ENCODE measurements at regions not wholly inside any gene's neighbourhood (a gene's known extent, or its start where the extent isn't known, plus 50 kb on each side); places are given as distances from the start of the nearest gene placed in this dataset.
"Not testable (repeated sequence)": the region's sequence is repeated elsewhere in the genome, so short reads cannot be mapped to it uniquely, and the experiment has no call there.

- BruUV-seq (replicated peaks), result no TSS peak
- Histone ChIP-seq H2AK5ac (ENCODE audit: low read depth, low read length) (no peak overlapping the region), H3K79me1 (ENCODE audit: low read depth in 1 of 2, low read length in 2 of 2) (no peaks in the 10 kb centered on the region), H2BK15ac (ENCODE audit: low read depth, low read length) (no peak overlapping the region), H4K20me1 (ENCODE audit: insufficient read depth, low read length) (no peaks in the 10 kb centered on the region), H2BK120ac (ENCODE audit: low read depth, low read length) (no peak overlapping the region), H3K4me1 (ENCODE audit: control insufficient read depth, insufficient read depth, low read length) (peaks cover 2% of the 10 kb centered on the region; the same call in 1 of the 2 replicates), H3K18ac (ENCODE audit: low read depth, low read length) (no peak overlapping the region), H3K4me2 (ENCODE audit: low read depth, low read length) (no peak overlapping the region), H2AK9ac (replicated peaks; ENCODE audit: low read depth, low read length, poor library complexity) (no peak overlapping the region), H2BK5ac (ENCODE audit: low read depth, low read length, poor library complexity, severe bottlenecking) (no peak overlapping the region), H2BK20ac (ENCODE audit: low read depth, low read length) (no peak overlapping the region), H3K9me1 (ENCODE audit: insufficient read depth, low read length) (no peaks in the 10 kb centered on the region), H4K5ac (ENCODE audit: low read depth, low read length) (no peak overlapping the region), H4K8ac (ENCODE audit: low read depth in 2 of 2, low read length in 2 of 2) (no peak overlapping the region), H2AFZ (replicated peaks; ENCODE audit: low read length, poor library complexity) (no peak overlapping the region), H3K27ac (ENCODE audit: insufficient read depth, low read length) (no peak overlapping the region), H3K9me3 (ENCODE audit: control insufficient read depth, insufficient read depth, low read length) (peaks cover 3% of the 10 kb centered on the region; the same call in 1 of the 2 replicates), H3K4ac (ENCODE audit: low read depth, low read length) (no peak overlapping the region), H3K4me3 (ENCODE audit: insufficient read depth, low read depth, low read length) (no peak overlapping the region), H3K56ac (ENCODE audit: extremely low read depth, insufficient read depth, low read length) (no peak overlapping the region), H3K27me3 (ENCODE audit: control insufficient read depth, insufficient read depth, low read length) (peaks cover 7% of the 10 kb centered on the region; the same call in 1 of the 2 replicates), H3K9ac (ENCODE audit: low read depth, low read length) (no peak overlapping the region), H3K36me3 (ENCODE audit: control insufficient read depth, insufficient read depth, low read length) (no peaks in the 10 kb centered on the region), H3K14ac (replicated peaks; ENCODE audit: low read depth, low read length) (no peak overlapping the region), H4K91ac (ENCODE audit: insufficient read depth, low read depth, low read length) (no peak overlapping the region), H3K23ac (ENCODE audit: low read depth, low read length) (no peak overlapping the region)
- DNase-seq (no peak), ATAC-seq (ENCODE audit: low read depth) (no peak)
- WGBS, 2 experiments (ENCODE audit: extremely low coverage in 2 of 2, insufficient read length in 1 of 2), result no CpG with 5 or more reads among the region's 11 CpGs
- TF ChIP-seq BHLHE40 (IDR thresholded peaks at IDR 0.05; ENCODE audit: low read depth, low read length), result no peak
- dilution Hi-C loops (cut with HindIII; ENCODE audit: low sequenced_read_pairs, unreplicated experiment), result no loop called here
- ChIA-PET POLR2A (ENCODE audit: unreplicated experiment) (no interaction called here), CTCF (no interaction called here)
- in situ Hi-C loops (cut with MboI; ENCODE audit: low sequenced_read_pairs), result no loop called here
- intact Hi-C loops (cut with micrococcal nuclease), result no loop called here
These were observed 54.5 kb upstream of the RASD2 start for GRCh38 chr22:35486116-35486631.

GRCh38 chr22:35487623-35488022, 53.0 kb upstream of the RASD2 start:
- H2AK5ac ChIP-seq (ENCODE audit: low read depth, low read length); H2AK9ac ChIP-seq (replicated peaks; ENCODE audit: low read depth, low read length, poor library complexity); H2BK120ac ChIP-seq (ENCODE audit: low read depth, low read length); H3K27ac ChIP-seq (ENCODE audit: insufficient read depth, low read length); H2BK5ac ChIP-seq (ENCODE audit: low read depth, low read length, poor library complexity, severe bottlenecking); H3K4me2 ChIP-seq (ENCODE audit: low read depth, low read length); H3K4ac ChIP-seq (ENCODE audit: low read depth, low read length); H4K91ac ChIP-seq (ENCODE audit: insufficient read depth, low read depth, low read length); dilution Hi-C loops (cut with HindIII; ENCODE audit: low sequenced_read_pairs, unreplicated experiment); H3K9me1 ChIP-seq (ENCODE audit: insufficient read depth, low read length); BruUV-seq (replicated peaks); POLR2A ChIA-PET (ENCODE audit: unreplicated experiment); ATAC-seq (ENCODE audit: low read depth); H3K36me3 ChIP-seq (ENCODE audit: control insufficient read depth, insufficient read depth, low read length); H4K20me1 ChIP-seq (ENCODE audit: insufficient read depth, low read length); H2AFZ ChIP-seq (replicated peaks; ENCODE audit: low read length, poor library complexity); in situ Hi-C loops (cut with MboI; ENCODE audit: low sequenced_read_pairs); H3K9me3 ChIP-seq (ENCODE audit: control insufficient read depth, insufficient read depth, low read length); H3K79me1 ChIP-seq (ENCODE audit: low read depth in 1 of 2, low read length in 2 of 2); intact Hi-C loops (cut with micrococcal nuclease); DNase-seq; H2BK15ac ChIP-seq (ENCODE audit: low read depth, low read length); H4K8ac ChIP-seq (ENCODE audit: low read depth in 2 of 2, low read length in 2 of 2); H3K9ac ChIP-seq (ENCODE audit: low read depth, low read length); CTCF ChIA-PET; H3K4me1 ChIP-seq (ENCODE audit: control insufficient read depth, insufficient read depth, low read length); H3K18ac ChIP-seq (ENCODE audit: low read depth, low read length); H3K27me3 ChIP-seq (ENCODE audit: control insufficient read depth, insufficient read depth, low read length); H2BK20ac ChIP-seq (ENCODE audit: low read depth, low read length); H4K5ac ChIP-seq (ENCODE audit: low read depth, low read length); H3K56ac ChIP-seq (ENCODE audit: extremely low read depth, insufficient read depth, low read length); H3K4me3 ChIP-seq (ENCODE audit: insufficient read depth, low read depth, low read length); H3K23ac ChIP-seq (ENCODE audit: low read depth, low read length); H3K14ac ChIP-seq (replicated peaks; ENCODE audit: low read depth, low read length): not testable (repeated sequence)
- WGBS, 2 experiments (ENCODE audit: extremely low coverage in 2 of 2, insufficient read length in 1 of 2), result no CpG with 5 or more reads among the region's 1 CpG

Measured in IMR-90 (cell line).